Left ventricle myocardium inferior (tissue), 1 donor: ENCODE measurements at regions not wholly inside any gene's neighbourhood (a gene's known extent, or its start where the extent isn't known, plus 50 kb on each side); places are given as distances from the start of the nearest gene placed in this dataset.

Experiments used
- DNase-seq: peaks from one replicate; pipeline ENCODE4 v3.0.0-alpha.2; 2020
- H3K27ac ChIP-seq: fragments of 200-600 bp; replicated peaks from 2 replicates; pipeline ENCODE4 v1.8.0; 2021
- H3K27me3 ChIP-seq: fragments of 200-600 bp; 2 replicates; pipeline ENCODE4 v1.8.0; 2021; ENCODE audit warnings: low read depth
- H3K36me3 ChIP-seq: fragments of 200-600 bp; 2 replicates; pipeline ENCODE4 v1.8.0; 2021
- H3K4me1 ChIP-seq: fragments of 200-600 bp; 2 replicates; pipeline ENCODE4 v1.8.0; 2021
- H3K4me3 ChIP-seq: fragments of 200-600 bp; 2 replicates; pipeline ENCODE4 v1.8.0; 2021; ENCODE audit warnings: mild to moderate bottlenecking, moderate library complexity
- H3K9me3 ChIP-seq: fragments of 200-600 bp; replicated peaks from 2 replicates; pipeline ENCODE4 v1.8.0; 2021
- intact Hi-C: fragments of 100-400 bp; cut with micrococcal nuclease; formaldehyde crosslinking; loops from one replicate; pipeline ENCODE4 v1.11.0; 2022
- TF ChIP-seq, protein P1 (sequence below): fragments of 200-600 bp; IDR thresholded peaks from 2 replicates; pipeline ENCODE4 v1.8.0; 2021; ENCODE audit warnings: antibody characterized with exemption, mild to moderate bottlenecking, borderline replicate concordance
- donor health status: DM: no; HTN: yes; CAD: no; lungs with severe emphysema.

DNA sequence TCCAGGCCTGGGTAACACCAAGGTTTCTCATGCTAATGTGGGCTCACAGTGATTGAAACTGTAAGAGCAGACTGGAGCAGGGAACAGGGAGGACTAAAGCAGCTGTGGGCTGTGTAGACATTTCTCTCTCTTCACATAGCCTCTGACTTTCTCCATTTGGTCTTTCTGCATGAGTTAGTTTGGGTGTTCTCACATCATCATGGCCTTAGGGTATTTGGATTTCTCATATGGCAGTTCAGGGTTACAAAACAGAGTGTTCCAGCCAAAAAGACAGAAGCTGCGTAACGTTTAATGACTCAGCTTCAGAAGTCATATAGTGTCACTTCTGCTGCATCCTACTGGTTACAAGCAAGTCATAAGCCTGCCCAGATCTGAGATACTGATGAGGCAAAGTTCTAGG is 52.0 kb upstream of the OSBPL8 start:
- TF ChIP-seq, protein P1, sequence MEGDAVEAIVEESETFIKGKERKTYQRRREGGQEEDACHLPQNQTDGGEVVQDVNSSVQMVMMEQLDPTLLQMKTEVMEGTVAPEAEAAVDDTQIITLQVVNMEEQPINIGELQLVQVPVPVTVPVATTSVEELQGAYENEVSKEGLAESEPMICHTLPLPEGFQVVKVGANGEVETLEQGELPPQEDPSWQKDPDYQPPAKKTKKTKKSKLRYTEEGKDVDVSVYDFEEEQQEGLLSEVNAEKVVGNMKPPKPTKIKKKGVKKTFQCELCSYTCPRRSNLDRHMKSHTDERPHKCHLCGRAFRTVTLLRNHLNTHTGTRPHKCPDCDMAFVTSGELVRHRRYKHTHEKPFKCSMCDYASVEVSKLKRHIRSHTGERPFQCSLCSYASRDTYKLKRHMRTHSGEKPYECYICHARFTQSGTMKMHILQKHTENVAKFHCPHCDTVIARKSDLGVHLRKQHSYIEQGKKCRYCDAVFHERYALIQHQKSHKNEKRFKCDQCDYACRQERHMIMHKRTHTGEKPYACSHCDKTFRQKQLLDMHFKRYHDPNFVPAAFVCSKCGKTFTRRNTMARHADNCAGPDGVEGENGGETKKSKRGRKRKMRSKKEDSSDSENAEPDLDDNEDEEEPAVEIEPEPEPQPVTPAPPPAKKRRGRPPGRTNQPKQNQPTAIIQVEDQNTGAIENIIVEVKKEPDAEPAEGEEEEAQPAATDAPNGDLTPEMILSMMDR, result no peak
- Histone ChIP-seq H3K4me3 (no peak overlapping the region), H3K27ac (no peak overlapping the region), H3K27me3 (no peaks in the 10 kb centered on the region), H3K4me1 (peaks cover 14% of the 10 kb centered on the region), H3K9me3 (no peaks in the 10 kb centered on the region), H3K36me3 (no peaks in the 10 kb centered on the region)
- no peak for DNase-seq
- intact Hi-C loops, result no loop called here

DNA sequence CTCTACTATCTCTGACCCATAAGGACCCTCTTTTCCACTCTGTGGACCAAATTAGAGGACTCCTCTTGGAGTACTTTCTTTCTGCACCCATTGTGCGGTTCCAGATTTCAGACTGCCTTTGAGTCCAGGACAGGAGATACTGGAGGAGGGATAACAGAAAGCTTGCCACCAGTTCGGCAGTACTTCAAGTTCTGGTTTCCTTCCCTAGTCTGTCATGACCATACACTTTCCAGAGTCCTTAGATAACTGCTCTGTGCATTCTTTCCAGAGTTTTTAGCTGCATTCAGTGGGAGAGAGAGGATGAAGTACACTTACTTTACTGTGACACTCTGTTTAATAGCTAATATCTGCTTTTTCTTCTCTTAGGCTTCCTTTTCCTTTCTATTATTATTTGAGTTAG is 54.8 kb upstream of the OSBPL8 start:
- Histone ChIP-seq H3K27ac (peak overlapping the region; percentile 6), H3K9me3 (no peaks in the 10 kb centered on the region), H3K27me3 (no peaks in the 10 kb centered on the region), H3K4me3 (no peak overlapping the region), H3K36me3 (no peaks in the 10 kb centered on the region), H3K4me1 (peaks cover 14% of the 10 kb centered on the region)
- TF ChIP-seq, protein P1, result no peak
- DNase-seq, result no peak
- intact Hi-C loops, result no loop called here

DNA sequence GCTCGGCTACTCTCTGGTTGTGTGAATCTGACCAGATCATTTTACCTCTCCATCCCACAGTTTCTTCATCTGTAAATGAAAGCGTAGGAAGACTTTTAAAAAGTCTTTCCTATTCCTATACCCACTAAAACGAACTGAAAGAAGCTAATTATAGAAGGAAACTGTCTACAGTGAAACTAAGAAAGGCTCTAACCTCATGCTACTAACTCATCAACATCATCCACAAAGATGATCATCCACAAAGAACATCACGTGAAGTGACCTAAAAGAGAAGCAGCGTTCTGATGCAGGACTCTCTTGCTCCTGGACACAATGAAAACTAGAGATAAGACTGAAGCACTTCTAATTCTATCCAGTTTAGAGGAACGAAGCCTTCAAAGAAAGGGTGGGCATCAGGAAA is 58.5 kb upstream of the OSBPL8 start:
- TF ChIP-seq, protein P1, result no peak
- Histone ChIP-seq H3K27me3 (no peaks in the 10 kb centered on the region), H3K4me1 (peaks cover 26% of the 10 kb centered on the region), H3K9me3 (no peaks in the 10 kb centered on the region), H3K36me3 (no peaks in the 10 kb centered on the region), H3K27ac (no peak overlapping the region), H3K4me3 (no peak overlapping the region)
- intact Hi-C loops, result no loop called here
- DNase-seq, result no peak

DNA sequence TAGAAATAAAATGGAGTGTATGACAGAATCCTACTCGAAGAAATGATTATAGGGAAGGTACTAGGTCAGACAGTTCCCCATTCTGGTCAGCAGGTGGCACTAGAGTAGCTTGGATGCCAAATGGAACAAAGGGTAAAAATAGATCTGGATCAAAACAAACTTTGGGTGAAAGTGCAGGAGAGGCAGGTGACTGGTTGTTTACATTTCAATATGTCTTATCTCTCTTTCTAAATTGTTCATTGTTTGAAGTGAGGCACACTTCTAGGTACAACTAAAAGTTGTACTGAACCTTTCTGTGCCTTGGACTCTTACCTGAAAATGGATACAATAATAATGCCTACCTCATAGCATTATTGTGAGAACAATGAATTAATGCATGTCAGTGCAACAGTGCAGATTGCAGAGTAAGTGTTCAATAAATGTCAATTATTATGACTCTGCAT is 62.0 kb upstream of the OSBPL8 start:
- peak; percentile 41 for DNase-seq
- Histone ChIP-seq H3K27ac (no peak overlapping the region), H3K4me3 (no peak overlapping the region), H3K27me3 (no peaks in the 10 kb centered on the region), H3K36me3 (no peaks in the 10 kb centered on the region), H3K4me1 (peaks cover 12% of the 10 kb centered on the region), H3K9me3 (no peaks in the 10 kb centered on the region)
- intact Hi-C loops, result loop anchor here (1.0 to 5.0 kb wide), 2 partner anchors 170 to 391 kb away; no protein-coding TSS in a partner anchor
- TF ChIP-seq, protein P1, result no peak

DNA sequence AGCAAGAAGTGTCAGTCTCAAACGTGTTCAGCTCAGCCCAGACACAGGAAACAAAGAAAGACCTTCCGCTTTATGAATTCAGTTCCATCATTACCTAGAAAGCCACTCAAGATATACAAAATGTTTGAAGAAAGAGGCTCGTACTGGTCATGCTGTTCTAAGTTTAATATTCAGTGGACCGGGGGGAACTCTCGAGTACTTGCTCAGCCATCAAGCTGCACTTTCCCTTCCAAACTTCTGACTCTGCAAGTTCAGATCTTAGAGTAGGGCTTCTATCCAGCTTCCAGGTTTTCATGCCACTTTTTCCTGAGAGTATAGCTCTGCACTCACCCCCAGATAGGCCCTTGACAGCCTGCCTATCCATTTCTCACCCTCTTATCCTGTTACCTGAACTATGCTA is 62.8 kb upstream of the OSBPL8 start:
- no peak overlapping the region for H3K27ac ChIP-seq
- no peak for DNase-seq
- TF ChIP-seq, protein P1, result no peak
- H3K36me3 ChIP-seq, result no peaks in the 10 kb centered on the region
- no peak overlapping the region for H3K4me3 ChIP-seq
- H3K4me1 ChIP-seq, result peaks cover 12% of the 10 kb centered on the region
- no peaks in the 10 kb centered on the region for H3K27me3 ChIP-seq
- intact Hi-C loops, result loop anchor here (5.0 kb wide), 1 partner anchor 390 kb away; no protein-coding TSS in a partner anchor
- no peaks in the 10 kb centered on the region for H3K9me3 ChIP-seq

DNA sequence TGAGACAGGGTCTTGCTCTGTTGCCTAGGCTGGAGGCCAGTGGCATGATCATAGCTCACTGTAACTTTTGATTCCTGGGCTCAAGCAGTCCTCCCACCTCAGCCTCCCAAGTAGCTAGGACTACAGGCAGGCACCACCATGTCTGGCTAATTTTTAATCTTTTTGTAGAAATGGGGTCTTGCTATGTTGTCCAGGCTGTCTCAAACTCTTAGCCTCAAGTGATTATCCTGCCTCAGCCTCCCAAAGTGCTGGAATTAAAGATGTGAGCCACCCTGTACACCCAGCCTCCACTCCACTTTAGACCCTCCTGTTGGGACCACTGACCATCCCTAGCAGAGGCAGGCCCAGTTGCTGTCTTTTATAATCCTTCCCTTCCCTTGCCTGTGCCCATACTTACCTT is 63.3 kb upstream of the OSBPL8 start:
- intact Hi-C loops, result loop anchor here (5.0 kb wide), 1 partner anchor 389 kb away; no protein-coding TSS in a partner anchor
- H3K4me3 ChIP-seq, result no peak overlapping the region
- no peaks in the 10 kb centered on the region for H3K27me3 ChIP-seq
- TF ChIP-seq, protein P1, result no peak
- H3K27ac ChIP-seq, result no peak overlapping the region
- no peaks in the 10 kb centered on the region for H3K9me3 ChIP-seq
- H3K4me1 ChIP-seq, result peaks cover 12% of the 10 kb centered on the region
- H3K36me3 ChIP-seq, result no peaks in the 10 kb centered on the region
- DNase-seq, result no peak
